HG03442 (cell line): ENCODE measurements at regions not wholly inside any gene's neighbourhood (a gene's known extent, or its start where the extent isn't known, plus 50 kb on each side); places are given as distances from the start of the nearest gene placed in this dataset.
"Not testable (repeated sequence)": the region's sequence is repeated elsewhere in the genome, so short reads cannot be mapped to it uniquely, and the experiment has no call there.

Experiments used
- ATAC-seq: cut with Tn5 transposase; IDR thresholded peaks from one replicate; pipeline ENCODE4 v1.9.1; 2021; ENCODE audit warnings: mild to moderate bottlenecking, moderate library complexity; ENCODE audit not compliant: unreplicated experiment

GRCh38 chr10:124249196-124249595 is 155.8 kb upstream of the CHST15 start:
- ATAC-seq, result no peak

- ATAC-seq, result no peak
Observed at GRCh38 chr10:124248056-124249045, 155.0 kb upstream of the CHST15 start.

GRCh38 chr10:124245806-124246440 is 152.5 kb upstream of the CHST15 start:
- ATAC-seq, result no peak

- ATAC-seq, result no peak
Observed at GRCh38 chr10:124245191-124245590, 151.8 kb upstream of the CHST15 start.

DNA sequence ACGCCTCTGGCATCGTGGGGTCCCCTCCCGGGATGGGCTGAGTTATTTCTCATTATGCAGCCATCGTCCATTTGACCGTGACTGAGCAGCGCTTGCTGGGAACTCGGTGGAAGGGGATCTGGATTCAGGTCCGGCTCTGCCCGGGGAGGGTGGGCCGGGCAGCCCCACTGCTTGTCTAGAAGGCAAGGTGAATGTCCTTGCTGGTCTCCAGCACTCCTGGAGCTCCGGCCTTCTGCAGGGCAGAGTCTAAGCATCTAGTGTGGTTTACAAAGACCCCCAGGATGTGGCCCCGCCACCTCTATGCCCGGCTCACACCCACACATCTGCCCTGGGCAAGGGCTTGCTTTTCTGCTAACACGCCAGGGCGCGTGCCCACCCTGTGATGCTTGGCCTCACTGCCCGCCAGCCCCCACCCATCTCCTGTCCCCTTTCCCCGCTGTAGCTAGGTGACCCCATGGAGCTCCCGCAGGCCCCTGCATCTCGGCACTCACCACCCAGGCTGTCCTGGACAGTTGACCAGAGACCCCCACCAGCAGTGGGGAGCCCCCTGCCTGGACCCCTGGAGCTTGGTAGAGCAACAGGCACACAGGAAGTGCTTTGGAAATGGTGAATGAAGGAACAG is 151.0 kb upstream of the CHST15 start:
- ATAC-seq, result no peak

DNA sequence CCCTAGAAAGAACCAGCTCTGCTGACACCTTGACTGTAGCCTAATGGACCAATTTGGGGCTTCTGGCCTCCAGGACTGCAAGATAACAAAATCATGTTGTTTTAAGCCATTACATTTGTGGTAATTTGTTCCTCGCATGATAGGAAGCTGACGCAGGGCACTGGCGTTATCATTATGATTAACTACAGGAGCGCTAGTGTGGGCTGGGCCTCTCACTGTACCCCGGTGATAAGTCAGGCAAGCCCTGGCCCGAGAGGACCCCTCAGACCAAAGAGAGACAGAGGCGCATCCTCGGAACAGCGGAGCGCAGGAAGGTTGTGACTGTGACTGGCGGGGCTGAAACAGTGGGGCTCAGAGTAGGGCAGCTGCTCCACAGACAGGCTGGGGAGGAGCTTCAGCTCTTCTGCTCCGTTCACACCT is 150.3 kb upstream of the CHST15 start:
- ATAC-seq, result no peak

GRCh38 chr10:124242791-124243190 is 149.4 kb upstream of the CHST15 start:
- no peak for ATAC-seq

GRCh38 chr10:124242365-124242764 is 149.0 kb upstream of the CHST15 start:
- ATAC-seq, result no peak

GRCh38 chr10:124241510-124241909 is 148.1 kb upstream of the CHST15 start:
- not testable (repeated sequence) for ATAC-seq

GRCh38 chr10:124240839-124241291 is 147.5 kb upstream of the CHST15 start:
- no peak for ATAC-seq

DNA sequence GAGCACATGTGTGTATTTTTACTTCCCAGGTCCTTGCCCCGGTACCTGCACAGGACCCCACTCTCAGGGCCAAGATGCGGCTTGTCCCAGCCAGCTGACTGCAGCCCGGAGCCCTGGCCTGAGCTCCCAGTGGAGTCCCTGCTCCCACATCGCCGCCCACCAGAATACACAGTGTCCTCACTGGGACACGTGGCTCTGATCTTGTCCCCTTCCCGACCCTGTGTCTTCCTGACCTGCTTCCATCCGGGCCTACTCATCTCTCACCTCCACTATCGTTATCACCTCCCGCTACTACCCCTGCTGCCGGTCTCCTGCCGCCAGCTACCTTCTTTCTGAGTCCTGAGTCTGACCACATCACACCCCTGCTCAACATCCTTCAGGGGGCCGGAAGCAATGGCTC is 146.3 kb upstream of the CHST15 start:
- ATAC-seq, result no peak

DNA sequence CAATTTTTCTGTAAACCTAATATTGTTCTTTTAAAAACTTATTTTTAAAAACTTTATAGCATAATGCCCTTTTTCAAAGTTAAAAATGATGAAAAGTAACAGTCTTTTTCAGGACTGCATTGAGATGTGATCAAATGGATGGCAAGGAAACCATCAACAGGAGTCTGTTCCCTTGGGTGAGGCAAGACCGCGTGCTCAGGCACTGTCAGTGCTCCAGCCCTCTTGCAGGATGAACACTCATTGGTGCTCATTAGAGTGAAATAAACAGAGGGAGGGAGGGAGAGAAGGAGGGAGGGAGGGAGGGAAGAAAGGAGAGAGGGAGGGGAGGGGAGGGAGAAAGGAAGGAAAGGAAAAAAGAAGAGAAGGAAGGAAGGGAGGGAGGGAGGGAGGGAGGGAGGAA is 145.7 kb upstream of the CHST15 start:
- ATAC-seq, result no peak

DNA sequence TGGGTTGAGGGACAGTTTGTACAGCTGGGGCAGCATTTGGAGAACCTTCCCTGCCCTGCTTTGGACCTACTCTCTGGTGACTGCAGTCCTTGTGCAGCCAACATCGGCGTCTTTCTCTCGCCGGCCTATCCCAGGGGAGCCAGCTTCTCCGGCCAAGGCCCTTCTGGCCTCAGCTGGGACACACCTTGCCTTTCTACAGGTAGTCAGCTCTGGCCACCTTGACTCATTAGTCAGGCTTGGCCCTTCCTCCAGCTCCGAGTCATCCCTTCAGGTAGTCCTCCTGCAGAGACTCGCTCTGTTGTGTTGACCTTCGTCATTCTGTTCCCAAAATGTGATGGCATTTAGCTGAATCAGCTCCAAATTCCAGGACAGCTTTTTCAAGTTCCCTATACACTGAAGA is 145.0 kb upstream of the CHST15 start:
- ATAC-seq, result no peak

- ATAC-seq, result no peak
Observed at GRCh38 chr10:124237282-124237961, 144.0 kb upstream of the CHST15 start.

DNA sequence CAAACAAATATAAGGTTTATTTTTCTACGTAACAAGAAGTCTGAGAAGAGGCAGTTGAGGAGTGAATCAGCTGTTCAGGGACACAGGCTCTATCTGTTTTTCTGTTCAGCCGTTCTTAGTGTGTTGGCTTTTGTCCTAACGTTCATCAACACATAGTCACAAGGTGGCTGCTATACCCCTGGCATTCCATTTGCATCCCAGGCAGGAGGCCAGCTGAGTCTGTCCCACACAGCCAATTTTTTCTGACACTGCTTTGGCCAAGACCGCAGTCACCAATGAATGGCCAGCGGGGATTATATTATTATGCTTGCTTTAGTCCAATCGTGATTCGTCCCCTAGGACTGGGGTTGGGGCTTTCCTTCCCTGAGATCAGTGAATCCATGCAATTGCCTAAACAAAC is 143.4 kb upstream of the CHST15 start:
- ATAC-seq, result no peak

GRCh38 chr10:124236136-124236535 is 142.7 kb upstream of the CHST15 start:
- ATAC-seq, result no peak

DNA sequence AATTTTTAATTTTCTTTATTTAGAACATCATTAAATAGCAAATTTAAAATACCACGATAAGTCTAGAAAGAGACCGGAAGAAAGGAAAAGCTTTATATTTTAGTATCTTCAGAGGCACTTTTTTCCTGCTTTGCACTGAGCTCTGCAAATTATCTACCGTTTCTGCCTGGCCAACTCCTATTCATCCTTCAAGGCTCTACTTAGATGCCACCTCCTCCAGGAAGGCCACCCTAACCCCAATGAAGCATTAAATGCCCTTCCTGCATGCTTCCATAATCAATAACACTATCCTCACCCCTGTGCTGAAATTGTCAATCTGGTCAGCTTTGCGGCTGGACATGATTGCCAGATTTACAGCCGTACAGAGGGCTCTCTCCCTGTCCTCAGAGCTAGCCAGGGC is 141.8 kb upstream of the CHST15 start:
- ATAC-seq, result no peak

DNA sequence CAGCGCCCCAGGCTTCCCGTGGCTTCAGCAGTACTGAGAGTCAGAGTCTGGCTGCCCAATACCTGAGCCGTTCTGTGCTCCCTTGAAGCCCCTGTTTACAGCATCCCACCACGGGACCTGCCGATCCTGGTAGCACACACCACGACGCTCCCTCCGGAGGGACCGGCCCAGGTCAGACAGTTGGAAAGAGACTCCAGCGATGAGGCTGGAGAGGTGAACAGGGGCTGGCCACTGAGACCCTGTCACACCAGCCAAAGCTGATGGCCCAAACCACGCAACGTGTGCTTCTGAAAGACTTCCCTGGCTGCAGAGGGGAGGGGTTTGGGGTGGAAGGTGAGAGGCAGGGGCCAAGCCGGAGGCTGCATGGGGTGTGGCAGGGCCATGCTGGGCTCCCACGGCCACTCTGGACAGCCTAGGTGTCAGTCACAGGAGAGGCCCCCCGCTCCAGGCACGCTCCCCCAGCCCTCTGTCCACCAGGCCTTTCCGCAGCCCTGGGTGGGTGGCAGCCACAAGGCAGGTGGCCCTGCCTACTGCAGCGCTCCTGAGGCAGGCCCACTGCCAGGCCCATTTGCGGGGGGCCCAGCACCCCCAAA is 140.2 kb upstream of the CHST15 start:
- no peak for ATAC-seq

DNA sequence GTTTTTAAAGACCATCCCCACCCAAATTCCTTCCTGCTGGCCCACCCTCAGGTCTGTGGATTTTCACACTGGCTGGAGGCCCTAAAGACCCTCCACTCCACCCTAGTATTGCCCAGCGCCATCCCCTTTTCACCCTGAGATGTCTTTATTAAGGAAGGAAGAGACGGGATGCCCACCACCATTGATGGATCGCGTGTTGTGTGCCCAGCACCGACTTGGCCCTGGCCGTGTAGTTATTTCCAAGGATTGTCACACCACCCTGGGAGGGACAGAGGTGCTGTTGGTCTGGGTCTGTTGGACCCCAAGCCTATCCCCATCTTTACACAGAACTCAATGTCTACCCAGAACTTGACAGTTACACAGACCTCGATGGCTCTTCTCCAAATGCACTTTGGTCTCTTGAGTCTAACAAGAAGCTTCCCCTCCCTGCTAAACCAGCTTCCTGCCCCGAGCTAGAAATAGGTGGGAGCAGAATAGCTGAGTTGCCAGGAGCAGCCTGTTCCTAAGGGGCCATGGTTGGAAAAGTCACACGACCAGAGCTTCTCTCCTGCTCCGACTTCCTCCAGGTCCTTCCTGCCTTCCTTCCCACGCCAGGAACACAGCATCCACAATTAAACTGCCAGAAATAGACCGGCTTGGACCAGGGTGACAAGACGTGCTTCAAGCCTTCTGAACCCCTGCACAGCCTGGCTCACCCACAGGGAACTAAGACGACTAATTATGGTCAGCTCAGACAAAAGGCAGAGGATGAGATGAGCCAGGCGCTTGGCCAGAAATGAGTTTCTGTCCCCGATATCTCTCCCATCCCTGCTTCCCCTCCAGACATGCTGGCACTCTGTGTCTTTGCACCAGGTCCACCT is 139.5 kb upstream of the CHST15 start:
- ATAC-seq, result no peak
